Trophoblast cell (in vitro differentiated cells and primary cell): ENCODE measurements at regions not wholly inside any gene's neighbourhood (a gene's known extent, or its start where the extent isn't known, plus 50 kb on each side); places are given as distances from the start of the nearest gene placed in this dataset.

ENCODE experiments used
- DNase-seq, 2 donors: peaks; one replicate each; pipeline ENCODE4 v3.0.0-alpha.2; 2016
- H2AFZ ChIP-seq: 2 replicates; pipeline ENCODE4 v1.6.1; 2013; ENCODE audit warnings: low read length, moderate library complexity, mild to moderate bottlenecking; ENCODE audit not compliant: insufficient read depth, poor library complexity
- H2AK5ac ChIP-seq: 2 replicates; pipeline ENCODE4 v1.6.1; 2013; ENCODE audit warnings: mild to moderate bottlenecking, low read length
- H2BK120ac ChIP-seq: 2 replicates; pipeline ENCODE4 v1.6.1; 2013; ENCODE audit warnings: low read length, mild to moderate bottlenecking, moderate library complexity; ENCODE audit not compliant: insufficient read depth, poor library complexity
- H2BK12ac ChIP-seq: 2 replicates; pipeline ENCODE4 v1.6.1; 2013; ENCODE audit warnings: mild to moderate bottlenecking, low read length, moderate library complexity
- H2BK5ac ChIP-seq: 2 replicates; pipeline ENCODE4 v1.6.1; 2013; ENCODE audit warnings: low read length, low read depth, moderate library complexity, mild to moderate bottlenecking; ENCODE audit not compliant: poor library complexity
- H3K14ac ChIP-seq: 2 replicates; pipeline ENCODE4 v1.6.1; 2013; ENCODE audit warnings: mild to moderate bottlenecking, low read length
- H3K18ac ChIP-seq: 2 replicates; pipeline ENCODE4 v1.6.1; 2013; ENCODE audit warnings: mild to moderate bottlenecking, low read length
- H3K23ac ChIP-seq: 2 replicates; pipeline ENCODE4 v1.6.1; 2013; ENCODE audit warnings: low read length
- H3K27ac ChIP-seq: 2 replicates; pipeline ENCODE4 v1.5.1; 2013; ENCODE audit warnings: low read depth, mild to moderate bottlenecking, inconsistent platforms, low read length, moderate library complexity
- H3K27me3 ChIP-seq: 2 replicates; pipeline ENCODE4 v1.6.1; 2013; ENCODE audit warnings: inconsistent platforms, mild to moderate bottlenecking, low read length, moderate library complexity; ENCODE audit not compliant: insufficient read depth
- H3K36me3 ChIP-seq, 2 experiments: 1 replicate in 1 of 2; 2 replicates in 1 of 2; pipeline ENCODE4 v1.6.1; 2013; ENCODE audit warnings: low read length in 2 of 2, mild to moderate bottlenecking in 2 of 2, moderate library complexity in 1 of 2; ENCODE audit not compliant: insufficient read depth in 2 of 2, control insufficient read depth in 1 of 2
- H3K4ac ChIP-seq: 2 replicates; pipeline ENCODE4 v1.6.1; 2013; ENCODE audit warnings: low read depth, mild to moderate bottlenecking, low read length, moderate library complexity
- H3K4me1 ChIP-seq, 2 experiments: 1 replicate in 1 of 2; 2 replicates in 1 of 2; pipeline ENCODE4 v1.6.1; 2013; ENCODE audit warnings: low read length in 2 of 2, mild to moderate bottlenecking in 2 of 2, moderate library complexity in 1 of 2; ENCODE audit not compliant: insufficient read depth in 2 of 2, control insufficient read depth in 1 of 2
- H3K4me2 ChIP-seq: 2 replicates; pipeline ENCODE4 v1.6.1; 2013; ENCODE audit warnings: inconsistent platforms, mild to moderate bottlenecking, low read length, moderate library complexity
- H3K4me3 ChIP-seq: 2 replicates; pipeline ENCODE4 v1.5.1; 2013; ENCODE audit warnings: mild to moderate bottlenecking, low read depth, low read length, inconsistent platforms
- H3K79me1 ChIP-seq: one replicate; pipeline ENCODE4 v1.6.1; 2013; ENCODE audit warnings: low read length
- H3K79me2 ChIP-seq: 2 replicates; pipeline ENCODE4 v1.6.1; 2013; ENCODE audit warnings: low read length, mild to moderate bottlenecking; ENCODE audit not compliant: control insufficient read depth, insufficient read depth, poor library complexity
- H3K9ac ChIP-seq: 2 replicates; pipeline ENCODE4 v1.6.1; 2013; ENCODE audit warnings: mild to moderate bottlenecking, low read length
- H3K9me3 ChIP-seq: 2 replicates; pipeline ENCODE4 v1.6.1; 2013; ENCODE audit warnings: low read depth, mild to moderate bottlenecking, control low read depth, inconsistent platforms, low read length; ENCODE audit not compliant: insufficient read depth
- H4K12ac ChIP-seq: 2 replicates; pipeline ENCODE4 v1.6.1; 2013; ENCODE audit warnings: low read depth, mild to moderate bottlenecking, low read length, moderate library complexity
- H4K8ac ChIP-seq: 2 replicates; pipeline ENCODE4 v1.6.1; 2013; ENCODE audit warnings: low read depth, mild to moderate bottlenecking, low read length, moderate library complexity
- H4K91ac ChIP-seq: one replicate; pipeline ENCODE4 v1.6.1; 2013; ENCODE audit warnings: low read depth, mild to moderate bottlenecking, low read length, moderate library complexity
- WGBS: extraction: QIAGEN DNeasy Blood & Tissue Kit; methylation state at CpG from one replicate; pipeline ENCODE4 v1.1.7; 2013; ENCODE audit warnings: missing lambda C conversion rate; ENCODE audit not compliant: insufficient read length, insufficient coverage; ENCODE audit errors: extremely low coverage; 5-methylcytosine and 5-hydroxymethylcytosine counted together

- Histone ChIP-seq H3K36me3 (no peaks in the 10 kb centered on the region), H3K18ac (no peak overlapping the region), H2BK120ac (no peak overlapping the region), H3K4ac (no peak overlapping the region), H3K9ac (no peak overlapping the region), H3K4me3 (no peak overlapping the region), H2AFZ (no peak overlapping the region), H2AK5ac (no peak overlapping the region), H4K12ac (no peak overlapping the region), H2BK12ac (no peak overlapping the region), H3K27me3 (no peaks in the 10 kb centered on the region), H3K4me1 (peaks cover 0 to 3% of the 10 kb centered on the region in 2 experiments), H4K91ac (no peak overlapping the region), H2BK5ac (no peak overlapping the region), H3K4me2 (no peak overlapping the region), H3K9me3 (no peaks in the 10 kb centered on the region), H3K79me1 (no peaks in the 10 kb centered on the region), H3K79me2 (no peaks in the 10 kb centered on the region), H3K14ac (no peak overlapping the region), H3K23ac (no peak overlapping the region), H4K8ac (no peak overlapping the region), H3K27ac (no peak overlapping the region)
- WGBS: no CpG with 5 or more reads among the region's 1 CpG
- no peak for DNase-seq
Measured at GRCh38 chr2:103235283-103235682, 473.5 kb downstream of the TMEM182 start.

- Histone ChIP-seq H3K9me3 (no peaks in the 10 kb centered on the region), H3K23ac (no peak overlapping the region), H3K79me1 (no peaks in the 10 kb centered on the region), H2BK12ac (no peak overlapping the region), H3K4ac (no peak overlapping the region), H3K27me3 (no peaks in the 10 kb centered on the region), H3K27ac (no peak overlapping the region), H3K4me2 (no peak overlapping the region), H3K14ac (no peak overlapping the region), H3K4me3 (no peak overlapping the region), H3K18ac (no peak overlapping the region), H4K91ac (no peak overlapping the region), H3K79me2 (no peaks in the 10 kb centered on the region), H4K8ac (no peak overlapping the region), H2BK120ac (no peak overlapping the region), H4K12ac (no peak overlapping the region), H3K9ac (no peak overlapping the region), H2BK5ac (no peak overlapping the region), H2AK5ac (no peak overlapping the region), H2AFZ (no peak overlapping the region), H3K36me3 (no peaks in the 10 kb centered on the region), H3K4me1 (no peaks in the 10 kb centered on the region)
- no peak for DNase-seq
- no CpG with 5 or more reads among the region's 4 CpGs for WGBS
Measured at GRCh38 chr2:103249462-103249861, 487.6 kb downstream of the TMEM182 start.

- DNase-seq: no peak
- H3K27ac ChIP-seq: no peak overlapping the region
- no CpG with 5 or more reads among the region's 3 CpGs for WGBS
- H3K27me3 ChIP-seq: no peaks in the 10 kb centered on the region
- H3K23ac ChIP-seq: no peak overlapping the region
- H2AFZ ChIP-seq: no peak overlapping the region
- no peak overlapping the region for H2BK12ac ChIP-seq
- no peaks in the 10 kb centered on the region for H3K36me3 ChIP-seq
- no peaks in the 10 kb centered on the region for H3K79me2 ChIP-seq
- no peak overlapping the region for H2BK5ac ChIP-seq
- H4K12ac ChIP-seq: no peak overlapping the region
- H3K9ac ChIP-seq: no peak overlapping the region
- H2BK120ac ChIP-seq: no peak overlapping the region
- H4K91ac ChIP-seq: no peak overlapping the region
- H3K14ac ChIP-seq: no peak overlapping the region
- no peak overlapping the region for H3K4me2 ChIP-seq
- no peak overlapping the region for H3K4me3 ChIP-seq
- no peaks in the 10 kb centered on the region for H3K9me3 ChIP-seq
- no peak overlapping the region for H3K18ac ChIP-seq
- H2AK5ac ChIP-seq: no peak overlapping the region
- H3K4ac ChIP-seq: no peak overlapping the region
- no peaks in the 10 kb centered on the region for H3K79me1 ChIP-seq
- no peaks in the 10 kb centered on the region for H3K4me1 ChIP-seq
- H4K8ac ChIP-seq: no peak overlapping the region
Measured at GRCh38 chr2:103252781-103253180, 490.9 kb downstream of the TMEM182 start.

GRCh38 chr2:103254611-103255010, 492.8 kb downstream of the TMEM182 start:
- H3K18ac ChIP-seq: no peak overlapping the region
- H3K4ac ChIP-seq: no peak overlapping the region
- no peak overlapping the region for H3K4me2 ChIP-seq
- H3K79me2 ChIP-seq: no peaks in the 10 kb centered on the region
- H3K27me3 ChIP-seq: no peaks in the 10 kb centered on the region
- H3K27ac ChIP-seq: no peak overlapping the region
- no peak overlapping the region for H3K4me3 ChIP-seq
- no peaks in the 10 kb centered on the region for H3K9me3 ChIP-seq
- H2AK5ac ChIP-seq: no peak overlapping the region
- no peak overlapping the region for H2BK12ac ChIP-seq
- H3K79me1 ChIP-seq: no peaks in the 10 kb centered on the region
- no peak overlapping the region for H4K91ac ChIP-seq
- no peaks in the 10 kb centered on the region for H3K4me1 ChIP-seq
- no peak overlapping the region for H2AFZ ChIP-seq
- H3K36me3 ChIP-seq: no peaks in the 10 kb centered on the region
- no peak overlapping the region for H3K23ac ChIP-seq
- no peak overlapping the region for H2BK120ac ChIP-seq
- peak overlapping the region; percentile 58 for H3K9ac ChIP-seq
- no peak overlapping the region for H4K12ac ChIP-seq
- H3K14ac ChIP-seq: no peak overlapping the region
- no CpG with 5 or more reads among the region's 5 CpGs for WGBS
- DNase-seq: no peak
- no peak overlapping the region for H4K8ac ChIP-seq
- H2BK5ac ChIP-seq: no peak overlapping the region
